ENCODE measurements at regions not wholly inside any gene's neighbourhood (a gene's known extent, or its start where the extent isn't known, plus 50 kb on each side); places are given as distances from the start of the nearest gene placed in this dataset.

- H3K4me3 ChIP-seq (ENCODE audit: control insufficient read depth, low read depth, low read length), result no peak overlapping the region
- no peak for DNase-seq (ENCODE audit: low read depth)
- TF ChIP-seq, protein P1, sequence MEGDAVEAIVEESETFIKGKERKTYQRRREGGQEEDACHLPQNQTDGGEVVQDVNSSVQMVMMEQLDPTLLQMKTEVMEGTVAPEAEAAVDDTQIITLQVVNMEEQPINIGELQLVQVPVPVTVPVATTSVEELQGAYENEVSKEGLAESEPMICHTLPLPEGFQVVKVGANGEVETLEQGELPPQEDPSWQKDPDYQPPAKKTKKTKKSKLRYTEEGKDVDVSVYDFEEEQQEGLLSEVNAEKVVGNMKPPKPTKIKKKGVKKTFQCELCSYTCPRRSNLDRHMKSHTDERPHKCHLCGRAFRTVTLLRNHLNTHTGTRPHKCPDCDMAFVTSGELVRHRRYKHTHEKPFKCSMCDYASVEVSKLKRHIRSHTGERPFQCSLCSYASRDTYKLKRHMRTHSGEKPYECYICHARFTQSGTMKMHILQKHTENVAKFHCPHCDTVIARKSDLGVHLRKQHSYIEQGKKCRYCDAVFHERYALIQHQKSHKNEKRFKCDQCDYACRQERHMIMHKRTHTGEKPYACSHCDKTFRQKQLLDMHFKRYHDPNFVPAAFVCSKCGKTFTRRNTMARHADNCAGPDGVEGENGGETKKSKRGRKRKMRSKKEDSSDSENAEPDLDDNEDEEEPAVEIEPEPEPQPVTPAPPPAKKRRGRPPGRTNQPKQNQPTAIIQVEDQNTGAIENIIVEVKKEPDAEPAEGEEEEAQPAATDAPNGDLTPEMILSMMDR (IDR thresholded peaks at IDR 0.05; ENCODE audit: control insufficient read depth, insufficient read depth, low read depth, low read length, missing control alignments), result no peak
These were observed 712.5 kb upstream of the FZD8 start for GRCh38 chr10:36354633-36355032.

DNA sequence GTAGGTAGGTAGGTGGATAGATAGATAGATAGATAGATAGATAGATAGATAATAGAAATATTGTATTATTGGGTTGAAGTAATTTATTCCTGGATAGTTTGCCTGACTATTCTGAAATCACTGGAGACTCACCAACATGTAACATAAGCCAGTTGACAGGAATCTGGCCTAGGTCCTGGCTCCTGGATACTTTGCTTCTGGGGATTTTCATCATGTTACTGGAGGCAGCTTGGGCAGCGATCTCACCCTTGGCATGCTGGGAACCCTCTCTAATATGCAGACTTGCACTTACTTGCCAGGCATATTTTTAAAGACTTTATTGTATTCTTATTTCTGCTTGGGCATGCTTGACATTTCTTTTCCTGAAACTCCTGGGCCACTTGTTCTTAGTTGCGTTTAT, 709.1 kb upstream of the FZD8 start:
- no peak overlapping the region for H3K4me3 ChIP-seq (ENCODE audit: control insufficient read depth, low read depth, low read length)
- TF ChIP-seq, protein P1 (IDR thresholded peaks at IDR 0.05; ENCODE audit: control insufficient read depth, insufficient read depth, low read depth, low read length, missing control alignments), result no peak
- no peak for DNase-seq (ENCODE audit: low read depth)

GRCh38 chr10:36349445-36350078, 707.5 kb upstream of the FZD8 start:
- TF ChIP-seq, protein P1 (IDR thresholded peaks at IDR 0.05; ENCODE audit: control insufficient read depth, insufficient read depth, low read depth, low read length, missing control alignments), result no peak
- H3K4me3 ChIP-seq (ENCODE audit: control insufficient read depth, low read depth, low read length), result no peak overlapping the region
- DNase-seq (ENCODE audit: low read depth), result peak; percentile 83

GRCh38 chr10:36345807-36346206, 703.7 kb upstream of the FZD8 start:
- TF ChIP-seq, protein P1 (IDR thresholded peaks at IDR 0.05; ENCODE audit: control insufficient read depth, insufficient read depth, low read depth, low read length, missing control alignments), result no peak
- H3K4me3 ChIP-seq (ENCODE audit: control insufficient read depth, low read depth, low read length), result no peak overlapping the region
- no peak for DNase-seq (ENCODE audit: low read depth)

DNA sequence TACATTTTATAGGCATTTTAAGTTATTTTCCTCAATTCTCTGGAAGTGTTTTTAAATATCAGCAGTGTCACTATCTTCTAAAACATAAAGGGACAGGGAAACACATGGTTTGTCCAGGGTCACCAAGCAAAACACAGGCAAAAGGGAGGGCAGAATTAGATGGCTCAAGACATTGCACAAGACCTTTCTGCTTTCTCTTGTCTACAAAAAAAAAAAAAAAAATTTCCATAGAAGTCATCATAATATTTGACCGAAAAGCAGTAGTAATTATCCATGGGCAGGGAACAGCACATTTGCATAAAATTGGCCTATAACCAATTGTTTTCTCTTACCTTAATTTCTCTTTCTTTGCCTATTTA, 703.1 kb upstream of the FZD8 start:
- DNase-seq (ENCODE audit: low read depth), result no peak
- TF ChIP-seq, protein P1 (IDR thresholded peaks at IDR 0.05; ENCODE audit: control insufficient read depth, insufficient read depth, low read depth, low read length, missing control alignments), result no peak
- H3K4me3 ChIP-seq (ENCODE audit: control insufficient read depth, low read depth, low read length), result no peak overlapping the region

DNA sequence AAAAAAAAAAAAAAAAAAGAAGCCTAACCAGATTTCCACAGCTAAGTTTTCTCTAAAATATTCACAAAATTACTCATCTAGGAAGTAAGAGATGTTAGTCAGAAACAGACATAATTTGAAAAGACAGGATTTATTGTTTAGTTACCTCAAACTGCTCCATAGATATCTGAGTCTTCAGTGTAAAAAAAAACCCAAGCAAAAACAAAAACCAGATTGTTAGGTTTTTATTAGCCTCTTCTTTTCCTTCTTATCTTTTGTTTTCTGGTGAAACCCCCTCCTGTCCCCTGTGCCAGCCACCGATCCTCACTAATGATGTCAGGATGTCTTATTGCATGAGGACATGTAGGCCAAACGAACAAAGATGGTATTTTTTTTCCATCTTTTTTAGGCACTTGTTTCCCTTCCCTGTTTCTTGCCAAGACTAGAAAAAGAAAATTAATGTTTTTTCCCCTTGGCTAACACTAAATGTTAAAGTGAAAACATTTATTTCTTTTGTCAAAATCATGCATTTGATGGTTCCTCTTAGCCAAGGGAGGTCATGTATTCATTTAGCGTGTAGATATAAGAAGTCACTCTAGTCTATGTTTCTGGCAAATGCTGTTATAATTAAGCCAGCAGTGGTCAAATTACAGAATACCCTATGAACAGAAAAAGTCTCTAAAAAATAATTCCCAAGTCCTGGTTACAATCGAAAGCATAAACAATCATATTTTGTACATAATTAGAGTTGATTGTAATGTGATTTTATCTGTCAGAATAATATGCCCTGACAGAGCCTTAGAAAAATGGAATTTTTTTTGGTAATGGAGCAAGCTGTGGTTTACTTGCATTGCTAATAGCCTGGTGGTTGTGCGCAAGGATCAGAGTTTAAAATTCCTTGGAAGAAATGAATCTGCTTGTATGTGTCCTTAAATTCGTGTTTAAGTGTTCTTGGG, 702.4 kb upstream of the FZD8 start:
- DNase-seq (ENCODE audit: low read depth), result no peak
- H3K4me3 ChIP-seq (ENCODE audit: control insufficient read depth, low read depth, low read length), result no peak overlapping the region

More for the DNA sequence above, 702.4 kb upstream of the FZD8 start:
- TF ChIP-seq, protein P1 (IDR thresholded peaks at IDR 0.05; ENCODE audit: control insufficient read depth, insufficient read depth, low read depth, low read length, missing control alignments), result no peak
